Gastrocnemius medialis (tissue), 4 donors: ENCODE measurements at regions not wholly inside any gene's neighbourhood (a gene's known extent, or its start where the extent isn't known, plus 50 kb on each side); places are given as distances from the start of the nearest gene placed in this dataset.

Source experiments
- POLR2A ChIP-seq, 2 donors: fragments of 450-650 bp; IDR thresholded peaks; one replicate each; pipeline ENCODE4 v1.6.1; 2017; ENCODE audit warnings: antibody characterized with exemption in 2 of 2, mild to moderate bottlenecking in 2 of 2, moderate library complexity in 2 of 2
- TF ChIP-seq, protein P1 (sequence below), 5 experiments: fragments of 450-650 bp in 3 of 5; fragments of 200-600 bp in 2 of 5; sonication (generic) in 2 of 5; IDR thresholded peaks in 4 of 5; conservative IDR thresholded peaks in 1 of 5; 1 replicate in 4 of 5; 2 replicates in 1 of 5; pipeline ENCODE4 v1.5.1; 2016 to 2019; ENCODE audit warnings: antibody characterized with exemption in 5 of 5, mild to moderate bottlenecking in 3 of 5, moderate library complexity in 3 of 5

- TF ChIP-seq POLR2A (IDR thresholded peaks at IDR 0.05): no peak
- TF ChIP-seq, protein P1, sequence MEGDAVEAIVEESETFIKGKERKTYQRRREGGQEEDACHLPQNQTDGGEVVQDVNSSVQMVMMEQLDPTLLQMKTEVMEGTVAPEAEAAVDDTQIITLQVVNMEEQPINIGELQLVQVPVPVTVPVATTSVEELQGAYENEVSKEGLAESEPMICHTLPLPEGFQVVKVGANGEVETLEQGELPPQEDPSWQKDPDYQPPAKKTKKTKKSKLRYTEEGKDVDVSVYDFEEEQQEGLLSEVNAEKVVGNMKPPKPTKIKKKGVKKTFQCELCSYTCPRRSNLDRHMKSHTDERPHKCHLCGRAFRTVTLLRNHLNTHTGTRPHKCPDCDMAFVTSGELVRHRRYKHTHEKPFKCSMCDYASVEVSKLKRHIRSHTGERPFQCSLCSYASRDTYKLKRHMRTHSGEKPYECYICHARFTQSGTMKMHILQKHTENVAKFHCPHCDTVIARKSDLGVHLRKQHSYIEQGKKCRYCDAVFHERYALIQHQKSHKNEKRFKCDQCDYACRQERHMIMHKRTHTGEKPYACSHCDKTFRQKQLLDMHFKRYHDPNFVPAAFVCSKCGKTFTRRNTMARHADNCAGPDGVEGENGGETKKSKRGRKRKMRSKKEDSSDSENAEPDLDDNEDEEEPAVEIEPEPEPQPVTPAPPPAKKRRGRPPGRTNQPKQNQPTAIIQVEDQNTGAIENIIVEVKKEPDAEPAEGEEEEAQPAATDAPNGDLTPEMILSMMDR (IDR thresholded peaks at IDR 0.05 in 4 of 5, conservative IDR thresholded peaks at IDR 0.05 in 1 of 5): no peak
Measured at GRCh38 chr3:30996467-30996866, 102.0 kb upstream of the GADL1 start.
